OCI-M2 (cell line): ENCODE measurements at regions not wholly inside any gene's neighbourhood (a gene's known extent, or its start where the extent isn't known, plus 50 kb on each side); places are given as distances from the start of the nearest gene placed in this dataset.
"Not testable (repeated sequence)": the region's sequence is repeated elsewhere in the genome, so short reads cannot be mapped to it uniquely, and the experiment has no call there.

Experiments used
- DNase-seq: peaks from one replicate; lab custom pipeline; 2025; ENCODE audit not compliant: unreplicated experiment; lab: John Stamatoyannopoulos, UW

GRCh38 chr6:26956601-26957184, 290.8 kb upstream of the PRSS16 start:
- not testable (repeated sequence) for DNase-seq

GRCh38 chr6:26957399-26958127, 289.9 kb upstream of the PRSS16 start:
- DNase-seq, result not testable (repeated sequence)

GRCh38 chr6:26961236-26961635, 286.3 kb upstream of the PRSS16 start:
- not testable (repeated sequence) for DNase-seq

GRCh38 chr6:27002447-27002846, 245.1 kb upstream of the PRSS16 start:
- no peak for DNase-seq

GRCh38 chr6:27007020-27007419, 240.5 kb upstream of the PRSS16 start:
- DNase-seq, result no peak

- DNase-seq, result not testable (repeated sequence)
Measured at GRCh38 chr6:27008613-27009012, 238.9 kb upstream of the PRSS16 start.

GRCh38 chr6:27014053-27014452, 233.4 kb upstream of the PRSS16 start:
- not testable (repeated sequence) for DNase-seq

- no peak for DNase-seq
Measured at GRCh38 chr6:27016689-27017088, 230.8 kb upstream of the PRSS16 start.

- DNase-seq, result not testable (repeated sequence)
Measured at GRCh38 chr6:27018401-27018800, 229.1 kb upstream of the PRSS16 start.

- no peak for DNase-seq
Measured at GRCh38 chr6:27019651-27020552, 227.6 kb upstream of the PRSS16 start.

GRCh38 chr6:27020553-27020880, 227.0 kb upstream of the PRSS16 start:
- DNase-seq, result no peak

GRCh38 chr6:27023664-27024063, 223.8 kb upstream of the PRSS16 start:
- DNase-seq, result no peak

- no peak for DNase-seq
Measured at GRCh38 chr6:27025351-27025750, 222.2 kb upstream of the PRSS16 start.

GRCh38 chr6:27026361-27026760, 221.1 kb upstream of the PRSS16 start:
- DNase-seq, result no peak

- no peak for DNase-seq
Measured at GRCh38 chr6:27031302-27031701, 216.2 kb upstream of the PRSS16 start.

- no peak for DNase-seq
Measured at GRCh38 chr6:27038498-27038897, 209.0 kb upstream of the PRSS16 start.

- DNase-seq, result no peak
Measured at GRCh38 chr6:27040244-27041042, 207.1 kb upstream of the PRSS16 start.

GRCh38 chr6:27043244-27043643, 204.3 kb upstream of the PRSS16 start:
- no peak for DNase-seq

GRCh38 chr6:27045131-27045530, 202.4 kb upstream of the PRSS16 start:
- not testable (repeated sequence) for DNase-seq

- not testable (repeated sequence) for DNase-seq
Measured at GRCh38 chr6:27047725-27048124, 199.8 kb upstream of the PRSS16 start.
